ENCODE measurements at regions not wholly inside any gene's neighbourhood (a gene's known extent, or its start where the extent isn't known, plus 50 kb on each side); places are given as distances from the start of the nearest gene placed in this dataset.

DNA sequence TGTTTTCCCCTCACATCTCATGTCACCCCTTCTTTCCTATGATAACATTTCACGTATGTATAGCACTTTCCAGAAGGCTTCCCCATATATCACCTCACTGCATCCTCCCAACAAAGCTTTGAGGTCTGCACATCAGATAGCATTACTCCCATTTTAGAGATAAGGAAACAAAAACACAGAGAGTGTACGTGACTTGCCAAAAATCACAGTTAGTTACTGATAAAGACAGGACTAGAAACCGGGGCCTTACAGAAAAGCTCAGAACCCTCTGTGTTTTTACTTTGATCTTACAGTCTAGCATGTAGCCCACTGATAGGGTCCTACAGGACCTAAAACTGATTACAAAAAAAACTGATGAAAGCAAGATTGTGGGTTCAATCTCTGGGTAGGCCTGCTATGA is 202.9 kb upstream of the CDKN3 start:
- TF ChIP-seq, protein P1, sequence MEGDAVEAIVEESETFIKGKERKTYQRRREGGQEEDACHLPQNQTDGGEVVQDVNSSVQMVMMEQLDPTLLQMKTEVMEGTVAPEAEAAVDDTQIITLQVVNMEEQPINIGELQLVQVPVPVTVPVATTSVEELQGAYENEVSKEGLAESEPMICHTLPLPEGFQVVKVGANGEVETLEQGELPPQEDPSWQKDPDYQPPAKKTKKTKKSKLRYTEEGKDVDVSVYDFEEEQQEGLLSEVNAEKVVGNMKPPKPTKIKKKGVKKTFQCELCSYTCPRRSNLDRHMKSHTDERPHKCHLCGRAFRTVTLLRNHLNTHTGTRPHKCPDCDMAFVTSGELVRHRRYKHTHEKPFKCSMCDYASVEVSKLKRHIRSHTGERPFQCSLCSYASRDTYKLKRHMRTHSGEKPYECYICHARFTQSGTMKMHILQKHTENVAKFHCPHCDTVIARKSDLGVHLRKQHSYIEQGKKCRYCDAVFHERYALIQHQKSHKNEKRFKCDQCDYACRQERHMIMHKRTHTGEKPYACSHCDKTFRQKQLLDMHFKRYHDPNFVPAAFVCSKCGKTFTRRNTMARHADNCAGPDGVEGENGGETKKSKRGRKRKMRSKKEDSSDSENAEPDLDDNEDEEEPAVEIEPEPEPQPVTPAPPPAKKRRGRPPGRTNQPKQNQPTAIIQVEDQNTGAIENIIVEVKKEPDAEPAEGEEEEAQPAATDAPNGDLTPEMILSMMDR (conservative IDR thresholded peaks at IDR 0.05 in 1 of 2, IDR thresholded peaks at IDR 0.05 in 1 of 2; ENCODE audit: low read depth in 1 of 2, low read length in 2 of 2): no peak
- TF ChIP-seq EZH2 (IDR thresholded peaks at IDR 0.05; ENCODE audit: low read length, missing control alignments): no peak
- no peaks in the 10 kb centered on the region for H3K9me3 ChIP-seq (ENCODE audit: control insufficient read depth, insufficient read depth, low read depth, low read length)
- H3K79me2 ChIP-seq (ENCODE audit: control insufficient read depth, insufficient read depth, low read length): no peaks in the 10 kb centered on the region
- no peaks in the 10 kb centered on the region for H3K36me3 ChIP-seq (ENCODE audit: control insufficient read depth, insufficient read depth, low read length)
- no peak overlapping the region for H3K27ac ChIP-seq (ENCODE audit: insufficient read depth, low read length)
- H3K9ac ChIP-seq (ENCODE audit: insufficient read depth, low read length): no peak overlapping the region
- no peak overlapping the region for H3K4me3 ChIP-seq (replicated peaks in 1 of 4; ENCODE audit: control extremely low read depth in 1 of 4, insufficient read depth in 1 of 4, low read depth in 3 of 4, low read length in 4 of 4)
- H4K20me1 ChIP-seq (ENCODE audit: control insufficient read depth, extremely low read depth, insufficient read depth, low read length): no peaks in the 10 kb centered on the region
- no peak overlapping the region for H3K4me2 ChIP-seq (ENCODE audit: extremely low read depth, insufficient read depth, low read length)
- peak in 1 of 2 donors; percentile 38 for DNase-seq (ENCODE audit: low read depth in 2 of 2)
- H3K27me3 ChIP-seq (ENCODE audit: control insufficient read depth, insufficient read depth, low read length): no peaks in the 10 kb centered on the region
- H2AFZ ChIP-seq (ENCODE audit: low read length): no peak overlapping the region
- H3K4me1 ChIP-seq (ENCODE audit: control insufficient read depth, extremely low read depth, insufficient read depth, low read length): peaks cover 3% of the 10 kb centered on the region

DNA sequence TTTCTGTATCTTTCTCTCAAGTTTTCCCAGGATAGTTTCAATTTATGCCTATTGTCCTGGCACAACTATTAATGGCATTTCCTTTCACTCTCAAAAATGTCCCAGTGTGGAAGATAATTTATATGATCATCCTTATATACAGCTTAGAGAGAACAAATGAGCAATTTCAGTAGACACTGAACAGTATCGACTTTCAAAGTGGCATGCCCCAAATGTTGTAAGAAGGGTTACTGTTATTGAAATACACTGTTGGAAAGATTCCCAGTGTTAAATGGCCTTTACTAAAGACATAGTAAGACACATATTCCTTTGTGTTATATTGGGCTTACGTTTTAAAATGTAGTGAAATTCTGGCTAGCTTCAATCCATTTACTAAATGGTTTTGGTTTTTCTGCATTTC is 202.3 kb upstream of the CDKN3 start:
- Histone ChIP-seq H3K4me3 (replicated peaks in 1 of 4; ENCODE audit: control extremely low read depth in 1 of 4, insufficient read depth in 1 of 4, low read depth in 3 of 4, low read length in 4 of 4) (no peak overlapping the region), H3K4me2 (ENCODE audit: extremely low read depth, insufficient read depth, low read length) (no peak overlapping the region), H3K9ac (ENCODE audit: insufficient read depth, low read length) (no peak overlapping the region), H3K27me3 (ENCODE audit: control insufficient read depth, insufficient read depth, low read length) (no peaks in the 10 kb centered on the region), H3K79me2 (ENCODE audit: control insufficient read depth, insufficient read depth, low read length) (no peaks in the 10 kb centered on the region), H2AFZ (ENCODE audit: low read length) (no peak overlapping the region), H3K27ac (ENCODE audit: insufficient read depth, low read length) (no peak overlapping the region), H3K9me3 (ENCODE audit: control insufficient read depth, insufficient read depth, low read depth, low read length) (no peaks in the 10 kb centered on the region), H3K36me3 (ENCODE audit: control insufficient read depth, insufficient read depth, low read length) (no peaks in the 10 kb centered on the region), H4K20me1 (ENCODE audit: control insufficient read depth, extremely low read depth, insufficient read depth, low read length) (no peaks in the 10 kb centered on the region), H3K4me1 (ENCODE audit: control insufficient read depth, extremely low read depth, insufficient read depth, low read length) (peaks cover 3% of the 10 kb centered on the region)
- TF ChIP-seq EZH2 (IDR thresholded peaks at IDR 0.05; ENCODE audit: low read length, missing control alignments): no peak
- TF ChIP-seq, protein P1 (conservative IDR thresholded peaks at IDR 0.05 in 1 of 2, IDR thresholded peaks at IDR 0.05 in 1 of 2; ENCODE audit: low read depth in 1 of 2, low read length in 2 of 2): no peak
- DNase-seq (ENCODE audit: low read depth in 2 of 2): peak in 1 of 2 donors; percentile 73

DNA sequence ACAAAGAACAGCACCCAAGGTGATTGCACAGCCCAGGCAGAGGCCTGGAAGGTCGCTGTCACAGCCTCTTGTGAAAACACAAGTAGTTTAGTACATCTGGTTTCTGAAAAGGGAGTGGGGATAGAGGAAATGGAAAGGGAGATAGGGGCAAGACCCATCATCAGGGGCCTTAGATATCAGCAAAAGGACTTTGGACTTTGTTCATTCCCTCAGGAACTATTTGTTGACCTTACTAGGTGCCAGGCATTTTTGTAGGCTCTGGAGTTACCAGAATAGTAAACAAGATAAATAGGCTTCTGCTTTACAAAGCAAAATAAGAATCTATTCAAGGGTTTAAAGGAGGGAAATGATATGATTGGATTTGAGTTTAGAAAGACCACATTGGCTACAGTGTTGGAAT is 199.4 kb upstream of the CDKN3 start:
- TF ChIP-seq EZH2 (IDR thresholded peaks at IDR 0.05; ENCODE audit: low read length, missing control alignments): no peak
- TF ChIP-seq, protein P1 (conservative IDR thresholded peaks at IDR 0.05 in 1 of 2, IDR thresholded peaks at IDR 0.05 in 1 of 2; ENCODE audit: low read depth in 1 of 2, low read length in 2 of 2): no peak
- Histone ChIP-seq H3K4me3 (replicated peaks in 1 of 4; ENCODE audit: control extremely low read depth in 1 of 4, insufficient read depth in 1 of 4, low read depth in 3 of 4, low read length in 4 of 4) (no peak overlapping the region), H3K9ac (ENCODE audit: insufficient read depth, low read length) (no peak overlapping the region), H3K36me3 (ENCODE audit: control insufficient read depth, insufficient read depth, low read length) (no peaks in the 10 kb centered on the region), H2AFZ (ENCODE audit: low read length) (no peak overlapping the region), H4K20me1 (ENCODE audit: control insufficient read depth, extremely low read depth, insufficient read depth, low read length) (no peaks in the 10 kb centered on the region), H3K79me2 (ENCODE audit: control insufficient read depth, insufficient read depth, low read length) (no peaks in the 10 kb centered on the region), H3K27ac (ENCODE audit: insufficient read depth, low read length) (no peak overlapping the region), H3K4me2 (ENCODE audit: extremely low read depth, insufficient read depth, low read length) (no peak overlapping the region), H3K9me3 (ENCODE audit: control insufficient read depth, insufficient read depth, low read depth, low read length) (no peaks in the 10 kb centered on the region), H3K4me1 (ENCODE audit: control insufficient read depth, extremely low read depth, insufficient read depth, low read length) (no peaks in the 10 kb centered on the region), H3K27me3 (ENCODE audit: control insufficient read depth, insufficient read depth, low read length) (no peaks in the 10 kb centered on the region)
- DNase-seq (ENCODE audit: low read depth in 2 of 2): no peak
